ENCODE measurements at regions not wholly inside any gene's neighbourhood (a gene's known extent, or its start where the extent isn't known, plus 50 kb on each side); places are given as distances from the start of the nearest gene placed in this dataset.

GRCh38 chr2:155645791-155646190, 686.7 kb downstream of the NR4A2 start:
- no peaks in the 10 kb centered on the region for H3K9me3 ChIP-seq
- no peak overlapping the region for H3K4me3 ChIP-seq
- intact Hi-C loops (cut with DNase I; ENCODE audit: low total_unique reads): no loop called here
- ATAC-seq: no peak
- H3K36me3 ChIP-seq: no peaks in the 10 kb centered on the region
- no peak overlapping the region for H3K27ac ChIP-seq
- H3K4me1 ChIP-seq: no peaks in the 10 kb centered on the region
- TF ChIP-seq CTCF (IDR thresholded peaks at IDR 0.05 in 4 of 5, conservative IDR thresholded peaks at IDR 0.05 in 1 of 5): no peak
- no peak for TF ChIP-seq POLR2A (IDR thresholded peaks at IDR 0.05)
- no peaks in the 10 kb centered on the region for H3K27me3 ChIP-seq
- no peak for DNase-seq
- in situ Hi-C loops (cut with MboI; ENCODE audit: low sequenced_read_pairs in 4 of 4): no loop called here

- ATAC-seq (no peak), DNase-seq (no peak)
- intact Hi-C loops (cut with DNase I; ENCODE audit: low total_unique reads) (no loop called here), in situ Hi-C loops (cut with MboI; ENCODE audit: low sequenced_read_pairs in 4 of 4) (no loop called here)
- Histone ChIP-seq H3K27ac (no peak overlapping the region), H3K36me3 (no peaks in the 10 kb centered on the region), H3K4me3 (no peak overlapping the region), H3K27me3 (no peaks in the 10 kb centered on the region), H3K9me3 (no peaks in the 10 kb centered on the region), H3K4me1 (no peaks in the 10 kb centered on the region)
- TF ChIP-seq CTCF (IDR thresholded peaks at IDR 0.05 in 4 of 5, conservative IDR thresholded peaks at IDR 0.05 in 1 of 5): no peak
- TF ChIP-seq POLR2A (IDR thresholded peaks at IDR 0.05): no peak
Measured at GRCh38 chr2:155643056-155643775, 689.3 kb downstream of the NR4A2 start.

DNA sequence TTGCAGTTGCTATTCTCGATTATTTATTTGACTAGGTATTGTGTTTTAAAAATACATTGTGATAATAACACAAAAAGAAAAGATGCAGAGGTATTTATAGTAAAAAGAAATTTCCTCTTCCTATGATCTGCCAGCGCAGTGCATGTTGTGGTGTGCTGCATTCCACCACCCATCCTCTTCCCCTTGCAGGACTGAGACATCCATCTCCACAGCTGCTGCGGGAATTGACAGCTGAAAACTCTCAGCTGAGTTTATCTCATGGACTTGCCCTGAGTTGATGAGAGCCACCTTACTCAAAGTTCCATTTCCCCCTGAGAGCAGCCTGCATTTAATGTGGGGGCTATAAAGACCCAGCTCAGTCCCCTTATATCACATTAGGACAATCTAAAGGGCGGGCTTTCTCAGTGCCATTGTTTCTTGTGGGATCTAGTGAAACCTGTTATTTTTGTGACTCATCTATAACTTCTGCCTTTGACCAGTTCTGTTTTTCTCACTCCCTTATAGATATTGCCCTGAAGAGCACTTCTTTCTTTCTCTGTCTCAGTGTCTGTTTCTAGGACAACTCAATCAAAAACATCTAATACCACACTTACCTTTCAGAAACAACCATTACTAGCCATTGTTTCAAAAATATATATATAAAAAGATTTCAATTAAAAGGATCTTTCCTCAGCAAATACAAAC, 698.5 kb downstream of the NR4A2 start:
- intact Hi-C loops (cut with DNase I; ENCODE audit: low total_unique reads) (no loop called here), in situ Hi-C loops (cut with MboI; ENCODE audit: low sequenced_read_pairs in 4 of 4) (no loop called here)
- Histone ChIP-seq H3K9me3 (no peaks in the 10 kb centered on the region), H3K4me1 (no peaks in the 10 kb centered on the region), H3K27ac (no peak overlapping the region), H3K27me3 (no peaks in the 10 kb centered on the region), H3K36me3 (no peaks in the 10 kb centered on the region), H3K4me3 (no peak overlapping the region)
- DNase-seq: no peak
- ATAC-seq: no peak
- TF ChIP-seq POLR2A (IDR thresholded peaks at IDR 0.05) (no peak), CTCF (IDR thresholded peaks at IDR 0.05 in 4 of 5, conservative IDR thresholded peaks at IDR 0.05 in 1 of 5) (no peak)

GRCh38 chr2:155633060-155633839, 699.3 kb downstream of the NR4A2 start:
- Histone ChIP-seq H3K27ac (no peak overlapping the region), H3K9me3 (no peaks in the 10 kb centered on the region), H3K27me3 (no peaks in the 10 kb centered on the region), H3K4me3 (no peak overlapping the region), H3K36me3 (no peaks in the 10 kb centered on the region), H3K4me1 (no peaks in the 10 kb centered on the region)
- ATAC-seq (no peak), DNase-seq (no peak)
- no peak for TF ChIP-seq CTCF (IDR thresholded peaks at IDR 0.05 in 4 of 5, conservative IDR thresholded peaks at IDR 0.05 in 1 of 5)
- TF ChIP-seq POLR2A (IDR thresholded peaks at IDR 0.05): no peak
- in situ Hi-C loops (cut with MboI; ENCODE audit: low sequenced_read_pairs in 4 of 4): no loop called here
- intact Hi-C loops (cut with DNase I; ENCODE audit: low total_unique reads): no loop called here
